Prostate gland (tissue), 2 donors: ENCODE measurements at regions not wholly inside any gene's neighbourhood (a gene's known extent, or its start where the extent isn't known, plus 50 kb on each side); places are given as distances from the start of the nearest gene placed in this dataset.

ENCODE experiments used
- POLR2A ChIP-seq: fragments of 450-650 bp; IDR thresholded peaks from one replicate; pipeline ENCODE4 v1.6.1; 2016; ENCODE audit warnings: antibody characterized with exemption, mild to moderate bottlenecking
- TF ChIP-seq, protein P1 (sequence below), 4 experiments: fragments of 200-600 bp in 2 of 4; fragments of 450-650 bp in 2 of 4; sonication (generic) in 2 of 4; IDR thresholded peaks; 1 replicate in 3 of 4; 2 replicates in 1 of 4; pipeline ENCODE4 v1.5.1; 2016 to 2019; ENCODE audit warnings: antibody characterized with exemption in 4 of 4, mild to moderate bottlenecking in 2 of 4, moderate library complexity in 2 of 4

DNA sequence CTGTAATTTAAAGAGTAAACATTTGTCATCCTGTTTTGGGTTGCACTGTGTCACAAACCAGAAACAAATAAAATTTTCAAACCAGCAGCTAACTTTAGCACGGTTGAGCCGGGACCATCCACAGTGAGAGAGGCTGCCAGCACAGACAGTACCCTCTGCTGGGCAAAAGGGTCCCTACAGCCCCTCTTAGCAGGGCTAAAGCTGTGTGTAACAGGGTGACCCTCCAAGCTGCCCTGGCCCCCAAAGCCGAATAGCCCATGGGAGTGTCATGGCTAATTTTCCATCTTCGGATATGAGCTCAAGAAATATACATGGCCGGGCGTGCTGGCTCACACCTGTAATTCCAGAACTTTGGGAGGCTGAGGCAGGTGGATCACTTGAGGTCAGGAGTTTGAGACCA is 157.1 kb upstream of the GRIN2B start:
- no peak for TF ChIP-seq POLR2A
- TF ChIP-seq, protein P1, sequence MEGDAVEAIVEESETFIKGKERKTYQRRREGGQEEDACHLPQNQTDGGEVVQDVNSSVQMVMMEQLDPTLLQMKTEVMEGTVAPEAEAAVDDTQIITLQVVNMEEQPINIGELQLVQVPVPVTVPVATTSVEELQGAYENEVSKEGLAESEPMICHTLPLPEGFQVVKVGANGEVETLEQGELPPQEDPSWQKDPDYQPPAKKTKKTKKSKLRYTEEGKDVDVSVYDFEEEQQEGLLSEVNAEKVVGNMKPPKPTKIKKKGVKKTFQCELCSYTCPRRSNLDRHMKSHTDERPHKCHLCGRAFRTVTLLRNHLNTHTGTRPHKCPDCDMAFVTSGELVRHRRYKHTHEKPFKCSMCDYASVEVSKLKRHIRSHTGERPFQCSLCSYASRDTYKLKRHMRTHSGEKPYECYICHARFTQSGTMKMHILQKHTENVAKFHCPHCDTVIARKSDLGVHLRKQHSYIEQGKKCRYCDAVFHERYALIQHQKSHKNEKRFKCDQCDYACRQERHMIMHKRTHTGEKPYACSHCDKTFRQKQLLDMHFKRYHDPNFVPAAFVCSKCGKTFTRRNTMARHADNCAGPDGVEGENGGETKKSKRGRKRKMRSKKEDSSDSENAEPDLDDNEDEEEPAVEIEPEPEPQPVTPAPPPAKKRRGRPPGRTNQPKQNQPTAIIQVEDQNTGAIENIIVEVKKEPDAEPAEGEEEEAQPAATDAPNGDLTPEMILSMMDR (IDR thresholded peaks at IDR 0.05): no peak
